Fibroblast of lung (primary cell): ENCODE measurements at regions not wholly inside any gene's neighbourhood (a gene's known extent, or its start where the extent isn't known, plus 50 kb on each side); places are given as distances from the start of the nearest gene placed in this dataset.

ENCODE experiments used
- EZH2 ChIP-seq: IDR thresholded peaks from 2 replicates; pipeline ENCODE4 v1.5.1; 2012; ENCODE audit warnings: low read length, control low read depth, mild to moderate bottlenecking; ENCODE audit errors: missing control alignments
- TF ChIP-seq, protein P1 (sequence below), 2 donors: IDR thresholded peaks in 1 of 2; conservative IDR thresholded peaks in 1 of 2; 1 replicate in 1 of 2; 2 replicates in 1 of 2; pipeline ENCODE4 v1.5.1; 2011 to 2012; ENCODE audit warnings: low read length in 2 of 2, control low read depth in 1 of 2, inconsistent platforms in 1 of 2, low read depth in 1 of 2, mild to moderate bottlenecking in 1 of 2

- TF ChIP-seq, protein P1, sequence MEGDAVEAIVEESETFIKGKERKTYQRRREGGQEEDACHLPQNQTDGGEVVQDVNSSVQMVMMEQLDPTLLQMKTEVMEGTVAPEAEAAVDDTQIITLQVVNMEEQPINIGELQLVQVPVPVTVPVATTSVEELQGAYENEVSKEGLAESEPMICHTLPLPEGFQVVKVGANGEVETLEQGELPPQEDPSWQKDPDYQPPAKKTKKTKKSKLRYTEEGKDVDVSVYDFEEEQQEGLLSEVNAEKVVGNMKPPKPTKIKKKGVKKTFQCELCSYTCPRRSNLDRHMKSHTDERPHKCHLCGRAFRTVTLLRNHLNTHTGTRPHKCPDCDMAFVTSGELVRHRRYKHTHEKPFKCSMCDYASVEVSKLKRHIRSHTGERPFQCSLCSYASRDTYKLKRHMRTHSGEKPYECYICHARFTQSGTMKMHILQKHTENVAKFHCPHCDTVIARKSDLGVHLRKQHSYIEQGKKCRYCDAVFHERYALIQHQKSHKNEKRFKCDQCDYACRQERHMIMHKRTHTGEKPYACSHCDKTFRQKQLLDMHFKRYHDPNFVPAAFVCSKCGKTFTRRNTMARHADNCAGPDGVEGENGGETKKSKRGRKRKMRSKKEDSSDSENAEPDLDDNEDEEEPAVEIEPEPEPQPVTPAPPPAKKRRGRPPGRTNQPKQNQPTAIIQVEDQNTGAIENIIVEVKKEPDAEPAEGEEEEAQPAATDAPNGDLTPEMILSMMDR (conservative IDR thresholded peaks at IDR 0.05 in 1 of 2, IDR thresholded peaks at IDR 0.05 in 1 of 2; ENCODE audit: low read depth in 1 of 2, low read length in 2 of 2) = no peak
- TF ChIP-seq EZH2 = no peak
Measured at GRCh38 chrX:69555481-69556041, 51.4 kb downstream of the NALF2 start.
